Parathyroid adenoma (tissue), 2 donors: ENCODE measurements at regions not wholly inside any gene's neighbourhood (a gene's known extent, or its start where the extent isn't known, plus 50 kb on each side); places are given as distances from the start of the nearest gene placed in this dataset.

Experiments
- H2AFZ ChIP-seq: fragments of 300-600 bp; sonication (generic); one replicate; pipeline ENCODE4 v1.7.0; 2017; ENCODE audit warnings: antibody characterized with exemption, mild to moderate bottlenecking
- H3K27ac ChIP-seq: fragments of 300-600 bp; sonication (generic); one replicate; pipeline ENCODE4 v1.7.0; 2017
- H3K27me3 ChIP-seq: fragments of 300-600 bp; sonication (generic); one replicate; pipeline ENCODE4 v1.7.0; 2017; ENCODE audit warnings: low read length; ENCODE audit not compliant: control insufficient read depth, insufficient read depth
- H3K36me3 ChIP-seq: fragments of 300-600 bp; sonication (generic); one replicate; pipeline ENCODE4 v1.7.0; 2017; ENCODE audit warnings: low read length; ENCODE audit not compliant: control insufficient read depth, insufficient read depth
- H3K4me1 ChIP-seq: fragments of 300-600 bp; sonication (generic); one replicate; pipeline ENCODE4 v1.7.0; 2017; ENCODE audit warnings: control low read depth
- H3K4me2 ChIP-seq: fragments of 300-600 bp; sonication (generic); one replicate; pipeline ENCODE4 v1.7.0; 2017; ENCODE audit warnings: low read length
- H3K4me3 ChIP-seq: fragments of 300-600 bp; sonication (generic); one replicate; pipeline ENCODE4 v1.7.0; 2017; ENCODE audit warnings: low read depth, low read length
- H3K79me2 ChIP-seq: fragments of 300-600 bp; sonication (generic); one replicate; pipeline ENCODE4 v1.7.0; 2017; ENCODE audit warnings: control low read depth
- H3K9ac ChIP-seq: fragments of 300-600 bp; sonication (generic); one replicate; pipeline ENCODE4 v1.7.0; 2017; ENCODE audit warnings: mild to moderate bottlenecking
- H3K9me3 ChIP-seq: fragments of 300-600 bp; sonication (generic); one replicate; pipeline ENCODE4 v1.7.0; 2017; ENCODE audit warnings: low read length; ENCODE audit not compliant: control insufficient read depth
- CTCF ChIP-seq: fragments of 300-600 bp; sonication (generic); IDR thresholded peaks from one replicate; pipeline ENCODE4 v1.7.0; 2017; ENCODE audit warnings: antibody characterized with exemption, mild to moderate bottlenecking
- donor health status: primary hyperparathyroidism.

GRCh38 chrX:46341767-46342322, 203.4 kb downstream of the ZNF674 start:
- no peak overlapping the region for H3K27ac ChIP-seq
- no peak overlapping the region for H2AFZ ChIP-seq
- H3K79me2 ChIP-seq, result no peaks in the 10 kb centered on the region
- no peaks in the 10 kb centered on the region for H3K9me3 ChIP-seq
- H3K4me3 ChIP-seq, result no peak overlapping the region
- no peaks in the 10 kb centered on the region for H3K4me1 ChIP-seq
- H3K36me3 ChIP-seq, result no peaks in the 10 kb centered on the region
- TF ChIP-seq CTCF, result no peak
- H3K9ac ChIP-seq, result no peak overlapping the region
- H3K27me3 ChIP-seq, result no peaks in the 10 kb centered on the region
- H3K4me2 ChIP-seq, result no peak overlapping the region

GRCh38 chrX:46340696-46341095, 204.5 kb downstream of the ZNF674 start:
- Histone ChIP-seq H3K4me3 (no peak overlapping the region), H3K4me1 (no peaks in the 10 kb centered on the region), H3K36me3 (no peaks in the 10 kb centered on the region), H3K9ac (no peak overlapping the region), H3K27me3 (no peaks in the 10 kb centered on the region), H2AFZ (no peak overlapping the region), H3K27ac (no peak overlapping the region), H3K79me2 (no peaks in the 10 kb centered on the region), H3K4me2 (no peak overlapping the region), H3K9me3 (no peaks in the 10 kb centered on the region)
- TF ChIP-seq CTCF, result no peak

GRCh38 chrX:46333550-46333949, 211.7 kb downstream of the ZNF674 start:
- H3K79me2 ChIP-seq, result no peaks in the 10 kb centered on the region
- no peaks in the 10 kb centered on the region for H3K27me3 ChIP-seq
- TF ChIP-seq CTCF, result no peak
- H2AFZ ChIP-seq, result no peak overlapping the region
- no peaks in the 10 kb centered on the region for H3K4me1 ChIP-seq
- no peak overlapping the region for H3K4me2 ChIP-seq
- H3K27ac ChIP-seq, result no peak overlapping the region
- H3K9me3 ChIP-seq, result no peaks in the 10 kb centered on the region
- H3K9ac ChIP-seq, result no peak overlapping the region
- no peak overlapping the region for H3K4me3 ChIP-seq
- no peaks in the 10 kb centered on the region for H3K36me3 ChIP-seq

GRCh38 chrX:46330981-46331380, 214.2 kb downstream of the ZNF674 start:
- H3K27ac ChIP-seq, result no peak overlapping the region
- H3K27me3 ChIP-seq, result no peaks in the 10 kb centered on the region
- H3K4me1 ChIP-seq, result no peaks in the 10 kb centered on the region
- no peaks in the 10 kb centered on the region for H3K9me3 ChIP-seq
- no peak overlapping the region for H3K4me2 ChIP-seq
- no peaks in the 10 kb centered on the region for H3K36me3 ChIP-seq
- H2AFZ ChIP-seq, result no peak overlapping the region
- H3K79me2 ChIP-seq, result no peaks in the 10 kb centered on the region
- H3K4me3 ChIP-seq, result no peak overlapping the region
- no peak overlapping the region for H3K9ac ChIP-seq
- no peak for TF ChIP-seq CTCF

- no peak for TF ChIP-seq CTCF
- Histone ChIP-seq H3K79me2 (no peaks in the 10 kb centered on the region), H3K36me3 (no peaks in the 10 kb centered on the region), H3K4me1 (no peaks in the 10 kb centered on the region), H3K4me2 (no peak overlapping the region), H3K4me3 (no peak overlapping the region), H2AFZ (no peak overlapping the region), H3K27me3 (no peaks in the 10 kb centered on the region), H3K9ac (no peak overlapping the region), H3K9me3 (no peaks in the 10 kb centered on the region), H3K27ac (no peak overlapping the region)
These were observed 214.7 kb downstream of the ZNF674 start for GRCh38 chrX:46330513-46330912.
